ENCODE measurements at regions not wholly inside any gene's neighbourhood (a gene's known extent, or its start where the extent isn't known, plus 50 kb on each side); places are given as distances from the start of the nearest gene placed in this dataset.

DNA sequence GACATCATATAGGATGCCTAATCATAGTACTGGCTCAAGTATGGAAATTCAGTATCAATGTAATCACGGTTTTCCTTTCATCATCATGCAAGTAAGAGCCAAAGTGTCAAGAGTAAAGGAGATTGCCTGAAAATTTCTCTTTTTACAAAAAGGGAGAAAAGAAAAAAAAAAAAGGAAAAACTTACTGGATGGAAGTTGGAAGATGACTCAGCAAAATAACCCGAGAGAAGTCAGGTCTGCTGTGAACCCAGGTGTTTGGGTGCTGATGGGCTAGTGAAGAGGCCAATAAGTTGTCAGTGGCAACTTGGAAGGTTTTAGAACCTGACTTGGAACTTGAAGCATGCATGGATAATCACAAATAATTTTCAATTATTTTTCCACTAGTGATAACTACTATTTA is 441.9 kb upstream of the SLC14A2 start:
- TF ChIP-seq POLR2AphosphoS5 (IDR thresholded peaks at IDR 0.05; ENCODE audit: low read length) (no peak), POLR2A (IDR thresholded peaks at IDR 0.05; ENCODE audit: low read depth, low read length) (no peak), SIN3A (IDR thresholded peaks at IDR 0.05; ENCODE audit: low read depth, low read length) (no peak), HDAC2 (IDR thresholded peaks at IDR 0.05) (no peak), CREB1 (IDR thresholded peaks at IDR 0.05; ENCODE audit: low read depth) (no peak), BACH1 (IDR thresholded peaks at IDR 0.05; ENCODE audit: borderline replicate concordance) (no peak)
- TF ChIP-seq, protein P1, sequence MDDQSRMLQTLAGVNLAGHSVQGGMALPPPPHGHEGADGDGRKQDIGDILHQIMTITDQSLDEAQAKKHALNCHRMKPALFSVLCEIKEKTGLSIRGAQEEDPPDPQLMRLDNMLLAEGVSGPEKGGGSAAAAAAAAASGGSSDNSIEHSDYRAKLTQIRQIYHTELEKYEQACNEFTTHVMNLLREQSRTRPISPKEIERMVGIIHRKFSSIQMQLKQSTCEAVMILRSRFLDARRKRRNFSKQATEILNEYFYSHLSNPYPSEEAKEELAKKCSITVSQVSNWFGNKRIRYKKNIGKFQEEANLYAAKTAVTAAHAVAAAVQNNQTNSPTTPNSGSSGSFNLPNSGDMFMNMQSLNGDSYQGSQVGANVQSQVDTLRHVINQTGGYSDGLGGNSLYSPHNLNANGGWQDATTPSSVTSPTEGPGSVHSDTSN (IDR thresholded peaks at IDR 0.05; ENCODE audit: insufficient replicate concordance, low read depth, low read length) = no peak
- TF ChIP-seq, protein P2, sequence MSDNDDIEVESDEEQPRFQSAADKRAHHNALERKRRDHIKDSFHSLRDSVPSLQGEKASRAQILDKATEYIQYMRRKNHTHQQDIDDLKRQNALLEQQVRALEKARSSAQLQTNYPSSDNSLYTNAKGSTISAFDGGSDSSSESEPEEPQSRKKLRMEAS (IDR thresholded peaks at IDR 0.05; ENCODE audit: low read depth, low read length) = no peak

Data from GM12878 (cell line).